ENCODE measurements at regions not wholly inside any gene's neighbourhood (a gene's known extent, or its start where the extent isn't known, plus 50 kb on each side); places are given as distances from the start of the nearest gene placed in this dataset.

- no peak for DNase-seq
- H2BK15ac ChIP-seq (replicated peaks; ENCODE audit: low read depth) = no peak overlapping the region
- H4K5ac ChIP-seq (ENCODE audit: low read length) = no peak overlapping the region
- no peak overlapping the region for H4K8ac ChIP-seq (ENCODE audit: low read depth, low read length)
- no peak overlapping the region for H3K4ac ChIP-seq (ENCODE audit: low read depth, low read length)
- no peaks in the 10 kb centered on the region for H3K79me2 ChIP-seq (ENCODE audit: control insufficient read depth, insufficient read depth, low read length)
- H3K23ac ChIP-seq (ENCODE audit: low read length) = no peak overlapping the region
- no peak overlapping the region for H3K27ac ChIP-seq (ENCODE audit: low read depth, low read length)
- peaks cover 2% of the 10 kb centered on the region for H3K4me1 ChIP-seq (ENCODE audit: control insufficient read depth, low read depth, low read length)
- H3K27me3 ChIP-seq (ENCODE audit: insufficient read depth, low read length, poor library complexity) = no peaks in the 10 kb centered on the region
- no peak overlapping the region for H3K4me2 ChIP-seq (ENCODE audit: low read length)
- no peak overlapping the region for H3K18ac ChIP-seq (ENCODE audit: low read length)
- no peak overlapping the region for H3K4me3 ChIP-seq (ENCODE audit: low read length)
- H2BK120ac ChIP-seq (ENCODE audit: low read depth, low read length) = no peak overlapping the region
- H3K36me3 ChIP-seq (ENCODE audit: control insufficient read depth, insufficient read depth, low read length) = no peaks in the 10 kb centered on the region
- no peak overlapping the region for H3K56ac ChIP-seq (ENCODE audit: low read length)
- H3K9ac ChIP-seq (ENCODE audit: low read length) = no peak overlapping the region
- no peak overlapping the region for H2BK5ac ChIP-seq (ENCODE audit: low read length)
- WGBS (ENCODE audit: extremely low coverage, insufficient coverage, low lambda C conversion rate) = no CpG with 5 or more reads among the region's 2 CpGs
- no peaks in the 10 kb centered on the region for H3K79me1 ChIP-seq (ENCODE audit: low read length)
- H2AK5ac ChIP-seq (ENCODE audit: low read length) = no peak overlapping the region
Observed at GRCh38 chr2:21262426-21262940, 138.7 kb downstream of the TDRD15 start.

DNA sequence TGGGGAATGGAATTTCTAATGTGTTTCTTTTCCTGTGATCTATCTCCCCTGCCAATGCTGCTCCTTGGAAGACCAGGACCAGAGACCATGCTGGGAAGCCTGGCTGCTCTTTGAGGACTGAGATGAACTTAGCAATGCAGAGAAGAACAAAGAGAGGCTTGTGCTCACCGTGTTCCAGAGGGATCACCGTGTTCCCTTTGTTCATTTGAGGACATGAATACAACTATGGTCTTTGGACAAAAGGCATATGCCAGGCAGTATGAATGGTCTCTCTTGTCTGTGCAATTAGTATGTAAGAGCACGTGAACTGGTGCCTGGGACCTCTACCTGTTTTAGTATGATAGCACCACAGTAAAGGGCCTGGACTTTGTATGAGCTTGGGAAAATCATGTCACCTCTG, 139.9 kb downstream of the TDRD15 start:
- H3K56ac ChIP-seq (ENCODE audit: low read length) = no peak overlapping the region
- H2BK15ac ChIP-seq (replicated peaks; ENCODE audit: low read depth) = no peak overlapping the region
- H2BK120ac ChIP-seq (ENCODE audit: low read depth, low read length) = no peak overlapping the region
- no peak overlapping the region for H3K4ac ChIP-seq (ENCODE audit: low read depth, low read length)
- no peak overlapping the region for H3K9ac ChIP-seq (ENCODE audit: low read length)
- H3K4me2 ChIP-seq (ENCODE audit: low read length) = no peak overlapping the region
- no peak overlapping the region for H3K18ac ChIP-seq (ENCODE audit: low read length)
- no peak overlapping the region for H2AK5ac ChIP-seq (ENCODE audit: low read length)
- H4K8ac ChIP-seq (ENCODE audit: low read depth, low read length) = no peak overlapping the region
- H3K79me2 ChIP-seq (ENCODE audit: control insufficient read depth, insufficient read depth, low read length) = no peaks in the 10 kb centered on the region
- no peak overlapping the region for H3K23ac ChIP-seq (ENCODE audit: low read length)
- no peaks in the 10 kb centered on the region for H3K27me3 ChIP-seq (ENCODE audit: insufficient read depth, low read length, poor library complexity)
- no peak overlapping the region for H3K27ac ChIP-seq (ENCODE audit: low read depth, low read length)
- no peak overlapping the region for H2BK5ac ChIP-seq (ENCODE audit: low read length)
- peaks cover 2% of the 10 kb centered on the region for H3K4me1 ChIP-seq (ENCODE audit: control insufficient read depth, low read depth, low read length)
- WGBS (ENCODE audit: extremely low coverage, insufficient coverage, low lambda C conversion rate) = no CpG with 5 or more reads among the region's 3 CpGs
- H3K36me3 ChIP-seq (ENCODE audit: control insufficient read depth, insufficient read depth, low read length) = no peaks in the 10 kb centered on the region
- no peaks in the 10 kb centered on the region for H3K79me1 ChIP-seq (ENCODE audit: low read length)
- no peak overlapping the region for H4K5ac ChIP-seq (ENCODE audit: low read length)
- no peak overlapping the region for H3K4me3 ChIP-seq (ENCODE audit: low read length)
- DNase-seq = no peak

- Histone ChIP-seq H3K23ac (ENCODE audit: low read length) (no peak overlapping the region), H3K4me3 (ENCODE audit: low read length) (no peak overlapping the region), H4K5ac (ENCODE audit: low read length) (no peak overlapping the region), H3K9ac (ENCODE audit: low read length) (no peak overlapping the region), H2AK5ac (ENCODE audit: low read length) (no peak overlapping the region), H3K18ac (ENCODE audit: low read length) (no peak overlapping the region), H3K56ac (ENCODE audit: low read length) (no peak overlapping the region), H3K4me2 (ENCODE audit: low read length) (no peak overlapping the region), H3K79me1 (ENCODE audit: low read length) (no peaks in the 10 kb centered on the region), H3K4me1 (ENCODE audit: control insufficient read depth, low read depth, low read length) (peaks cover 2% of the 10 kb centered on the region), H3K79me2 (ENCODE audit: control insufficient read depth, insufficient read depth, low read length) (no peaks in the 10 kb centered on the region), H2BK5ac (ENCODE audit: low read length) (no peak overlapping the region), H3K36me3 (ENCODE audit: control insufficient read depth, insufficient read depth, low read length) (no peaks in the 10 kb centered on the region), H3K4ac (ENCODE audit: low read depth, low read length) (no peak overlapping the region), H2BK120ac (ENCODE audit: low read depth, low read length) (no peak overlapping the region), H4K8ac (ENCODE audit: low read depth, low read length) (no peak overlapping the region), H3K27me3 (ENCODE audit: insufficient read depth, low read length, poor library complexity) (no peaks in the 10 kb centered on the region), H3K27ac (ENCODE audit: low read depth, low read length) (no peak overlapping the region), H2BK15ac (replicated peaks; ENCODE audit: low read depth) (no peak overlapping the region)
- no peak for DNase-seq
- WGBS (ENCODE audit: extremely low coverage, insufficient coverage, low lambda C conversion rate) = no CpG with 5 or more reads among the region's 3 CpGs
Observed at GRCh38 chr2:21265752-21266151, 142.0 kb downstream of the TDRD15 start.

DNA sequence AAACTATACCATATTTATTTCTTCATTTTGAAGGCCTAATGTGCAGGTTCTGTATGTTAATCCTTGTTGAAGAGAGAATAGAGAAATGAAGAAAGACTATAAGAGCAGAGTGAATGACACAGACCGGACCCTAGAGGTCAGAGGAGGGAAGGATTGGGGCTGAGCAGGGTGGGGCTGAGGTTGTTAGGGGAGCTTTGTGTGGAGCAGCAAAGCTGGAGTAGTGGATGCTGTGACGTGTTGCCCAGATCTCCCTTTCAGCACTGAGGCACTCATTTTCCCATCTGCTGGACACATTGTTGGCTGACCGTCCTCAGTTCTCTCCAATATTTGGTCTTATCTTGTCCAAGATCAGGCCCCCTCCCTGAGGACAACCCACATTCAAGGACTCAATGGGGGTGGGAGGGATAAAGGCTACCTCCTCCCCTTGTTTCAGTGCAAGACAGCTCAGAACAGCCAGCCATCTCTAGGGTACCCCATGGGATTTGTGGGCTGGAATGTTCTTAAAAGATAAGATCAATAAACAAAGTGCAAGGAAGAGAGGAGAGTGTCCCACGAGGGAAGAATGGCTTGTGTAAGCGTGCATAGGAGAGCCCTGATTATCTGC, 143.6 kb downstream of the TDRD15 start:
- WGBS (ENCODE audit: extremely low coverage, insufficient coverage, low lambda C conversion rate) = no CpG with 5 or more reads among the region's 5 CpGs
- no peak overlapping the region for H3K56ac ChIP-seq (ENCODE audit: low read length)
- no peak overlapping the region for H3K9ac ChIP-seq (ENCODE audit: low read length)
- no peak overlapping the region for H3K18ac ChIP-seq (ENCODE audit: low read length)
- DNase-seq = peak; percentile 33
- peaks cover 2% of the 10 kb centered on the region for H3K4me1 ChIP-seq (ENCODE audit: control insufficient read depth, low read depth, low read length)
- no peak overlapping the region for H3K4me2 ChIP-seq (ENCODE audit: low read length)
- H2BK5ac ChIP-seq (ENCODE audit: low read length) = no peak overlapping the region
- no peak overlapping the region for H3K4ac ChIP-seq (ENCODE audit: low read depth, low read length)
- no peak overlapping the region for H4K5ac ChIP-seq (ENCODE audit: low read length)
- H3K36me3 ChIP-seq (ENCODE audit: control insufficient read depth, insufficient read depth, low read length) = no peaks in the 10 kb centered on the region
- H4K8ac ChIP-seq (ENCODE audit: low read depth, low read length) = no peak overlapping the region
- H2BK15ac ChIP-seq (replicated peaks; ENCODE audit: low read depth) = no peak overlapping the region
- H3K4me3 ChIP-seq (ENCODE audit: low read length) = no peak overlapping the region
- no peak overlapping the region for H3K27ac ChIP-seq (ENCODE audit: low read depth, low read length)
- no peak overlapping the region for H2AK5ac ChIP-seq (ENCODE audit: low read length)
- H2BK120ac ChIP-seq (ENCODE audit: low read depth, low read length) = no peak overlapping the region
- no peaks in the 10 kb centered on the region for H3K79me1 ChIP-seq (ENCODE audit: low read length)
- no peaks in the 10 kb centered on the region for H3K79me2 ChIP-seq (ENCODE audit: control insufficient read depth, insufficient read depth, low read length)
- no peaks in the 10 kb centered on the region for H3K27me3 ChIP-seq (ENCODE audit: insufficient read depth, low read length, poor library complexity)
- no peak overlapping the region for H3K23ac ChIP-seq (ENCODE audit: low read length)

DNA sequence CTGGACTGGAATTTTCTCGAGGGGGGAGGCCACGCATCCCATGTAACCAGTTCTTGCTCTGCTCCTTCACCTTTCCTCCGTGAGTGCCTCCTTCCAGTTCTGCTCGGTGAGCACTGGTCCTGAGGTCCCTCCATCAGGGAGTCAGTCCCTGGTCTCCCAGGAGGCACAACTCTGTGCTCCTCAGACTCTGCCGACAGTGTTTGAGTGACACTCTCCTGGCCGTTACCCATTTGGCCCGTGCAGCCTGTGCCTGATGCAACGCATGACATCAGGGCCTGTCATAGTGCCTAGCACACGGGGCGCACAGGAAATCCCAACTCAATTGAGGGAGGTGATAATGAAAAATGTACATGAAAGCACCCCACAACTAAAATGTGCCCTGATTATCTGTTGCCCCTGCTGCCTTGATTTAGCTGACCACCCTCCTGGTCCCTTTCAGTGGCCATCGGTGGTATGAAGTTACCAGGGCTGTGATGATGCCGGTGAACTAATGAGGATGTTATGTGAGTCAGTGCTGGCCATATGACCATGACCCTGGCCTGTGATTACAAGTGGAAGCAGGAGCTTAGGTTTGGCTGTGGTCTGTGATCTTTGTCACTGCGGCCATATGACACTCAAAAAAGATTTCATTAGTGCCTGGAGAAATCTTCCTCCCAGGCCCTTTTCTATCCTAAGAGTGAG, 144.6 kb downstream of the TDRD15 start:
- no peaks in the 10 kb centered on the region for H3K27me3 ChIP-seq (ENCODE audit: insufficient read depth, low read length, poor library complexity)
- H3K79me2 ChIP-seq (ENCODE audit: control insufficient read depth, insufficient read depth, low read length) = no peaks in the 10 kb centered on the region
- no peak overlapping the region for H3K4me3 ChIP-seq (ENCODE audit: low read length)
- no peak overlapping the region for H3K56ac ChIP-seq (ENCODE audit: low read length)
- H3K79me1 ChIP-seq (ENCODE audit: low read length) = no peaks in the 10 kb centered on the region
- no CpG with 5 or more reads among the region's 13 CpGs for WGBS (ENCODE audit: extremely low coverage, insufficient coverage, low lambda C conversion rate)
- H3K18ac ChIP-seq (ENCODE audit: low read length) = no peak overlapping the region
- H3K4me2 ChIP-seq (ENCODE audit: low read length) = no peak overlapping the region
- no peak overlapping the region for H4K5ac ChIP-seq (ENCODE audit: low read length)
- no peak overlapping the region for H3K4ac ChIP-seq (ENCODE audit: low read depth, low read length)
- H3K23ac ChIP-seq (ENCODE audit: low read length) = no peak overlapping the region
- H2BK5ac ChIP-seq (ENCODE audit: low read length) = no peak overlapping the region
- peaks cover 2% of the 10 kb centered on the region for H3K4me1 ChIP-seq (ENCODE audit: control insufficient read depth, low read depth, low read length)
- no peak overlapping the region for H2AK5ac ChIP-seq (ENCODE audit: low read length)
- H2BK15ac ChIP-seq (replicated peaks; ENCODE audit: low read depth) = no peak overlapping the region
- H4K8ac ChIP-seq (ENCODE audit: low read depth, low read length) = no peak overlapping the region
- no peak overlapping the region for H3K27ac ChIP-seq (ENCODE audit: low read depth, low read length)
- no peak overlapping the region for H3K9ac ChIP-seq (ENCODE audit: low read length)
- no peaks in the 10 kb centered on the region for H3K36me3 ChIP-seq (ENCODE audit: control insufficient read depth, insufficient read depth, low read length)
- no peak overlapping the region for H2BK120ac ChIP-seq (ENCODE audit: low read depth, low read length)
- no peak for DNase-seq

DNA sequence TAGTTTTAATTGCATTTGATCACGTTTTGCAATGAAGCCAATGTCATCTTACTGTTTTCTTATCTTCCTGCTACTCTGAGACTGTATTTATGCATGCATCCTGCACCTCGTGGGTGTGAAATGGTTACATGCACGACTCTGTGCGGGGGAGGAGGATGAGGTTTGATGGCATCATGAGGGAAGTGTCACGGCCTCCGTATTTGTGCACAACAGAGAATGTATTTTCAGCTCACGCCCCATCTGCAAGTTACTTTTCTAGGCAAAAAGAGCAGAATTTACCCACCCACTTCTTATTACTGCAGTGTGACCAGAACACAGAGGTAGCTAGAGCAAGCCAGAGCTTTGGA, 145.1 kb downstream of the TDRD15 start:
- Histone ChIP-seq H3K4me1 (ENCODE audit: control insufficient read depth, low read depth, low read length) (peaks cover 2% of the 10 kb centered on the region), H2BK120ac (ENCODE audit: low read depth, low read length) (no peak overlapping the region), H3K18ac (ENCODE audit: low read length) (no peak overlapping the region), H2AK5ac (ENCODE audit: low read length) (no peak overlapping the region), H3K4ac (ENCODE audit: low read depth, low read length) (no peak overlapping the region), H3K23ac (ENCODE audit: low read length) (no peak overlapping the region), H3K9ac (ENCODE audit: low read length) (no peak overlapping the region), H3K4me2 (ENCODE audit: low read length) (no peak overlapping the region), H3K27me3 (ENCODE audit: insufficient read depth, low read length, poor library complexity) (no peaks in the 10 kb centered on the region), H3K36me3 (ENCODE audit: control insufficient read depth, insufficient read depth, low read length) (no peaks in the 10 kb centered on the region), H2BK15ac (replicated peaks; ENCODE audit: low read depth) (no peak overlapping the region), H3K27ac (ENCODE audit: low read depth, low read length) (no peak overlapping the region), H3K79me1 (ENCODE audit: low read length) (no peaks in the 10 kb centered on the region), H3K56ac (ENCODE audit: low read length) (no peak overlapping the region), H2BK5ac (ENCODE audit: low read length) (no peak overlapping the region), H3K79me2 (ENCODE audit: control insufficient read depth, insufficient read depth, low read length) (no peaks in the 10 kb centered on the region), H4K5ac (ENCODE audit: low read length) (no peak overlapping the region), H3K4me3 (ENCODE audit: low read length) (no peak overlapping the region), H4K8ac (ENCODE audit: low read depth, low read length) (no peak overlapping the region)
- no CpG with 5 or more reads among the region's 7 CpGs for WGBS (ENCODE audit: extremely low coverage, insufficient coverage, low lambda C conversion rate)
- DNase-seq = no peak
